ENCODE measurements at regions not wholly inside any gene's neighbourhood (a gene's known extent, or its start where the extent isn't known, plus 50 kb on each side); places are given as distances from the start of the nearest gene placed in this dataset.

GRCh38 chr1:37085393-37085792, 51.1 kb upstream of the GRIK3 start:
- DNase-seq (no peak), ATAC-seq (no peak)
- intact Hi-C loops (cut with DNase I, micrococcal nuclease): no loop called here
- Histone ChIP-seq H3K4me1 (ENCODE audit: low read depth) (no peaks in the 10 kb centered on the region), H3K9me3 (no peaks in the 10 kb centered on the region), H3K36me3 (ENCODE audit: low read depth) (no peaks in the 10 kb centered on the region), H3K4me3 (no peak overlapping the region)
- TF ChIP-seq, protein P1, sequence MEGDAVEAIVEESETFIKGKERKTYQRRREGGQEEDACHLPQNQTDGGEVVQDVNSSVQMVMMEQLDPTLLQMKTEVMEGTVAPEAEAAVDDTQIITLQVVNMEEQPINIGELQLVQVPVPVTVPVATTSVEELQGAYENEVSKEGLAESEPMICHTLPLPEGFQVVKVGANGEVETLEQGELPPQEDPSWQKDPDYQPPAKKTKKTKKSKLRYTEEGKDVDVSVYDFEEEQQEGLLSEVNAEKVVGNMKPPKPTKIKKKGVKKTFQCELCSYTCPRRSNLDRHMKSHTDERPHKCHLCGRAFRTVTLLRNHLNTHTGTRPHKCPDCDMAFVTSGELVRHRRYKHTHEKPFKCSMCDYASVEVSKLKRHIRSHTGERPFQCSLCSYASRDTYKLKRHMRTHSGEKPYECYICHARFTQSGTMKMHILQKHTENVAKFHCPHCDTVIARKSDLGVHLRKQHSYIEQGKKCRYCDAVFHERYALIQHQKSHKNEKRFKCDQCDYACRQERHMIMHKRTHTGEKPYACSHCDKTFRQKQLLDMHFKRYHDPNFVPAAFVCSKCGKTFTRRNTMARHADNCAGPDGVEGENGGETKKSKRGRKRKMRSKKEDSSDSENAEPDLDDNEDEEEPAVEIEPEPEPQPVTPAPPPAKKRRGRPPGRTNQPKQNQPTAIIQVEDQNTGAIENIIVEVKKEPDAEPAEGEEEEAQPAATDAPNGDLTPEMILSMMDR (IDR thresholded peaks at IDR 0.05): no peak

DNA sequence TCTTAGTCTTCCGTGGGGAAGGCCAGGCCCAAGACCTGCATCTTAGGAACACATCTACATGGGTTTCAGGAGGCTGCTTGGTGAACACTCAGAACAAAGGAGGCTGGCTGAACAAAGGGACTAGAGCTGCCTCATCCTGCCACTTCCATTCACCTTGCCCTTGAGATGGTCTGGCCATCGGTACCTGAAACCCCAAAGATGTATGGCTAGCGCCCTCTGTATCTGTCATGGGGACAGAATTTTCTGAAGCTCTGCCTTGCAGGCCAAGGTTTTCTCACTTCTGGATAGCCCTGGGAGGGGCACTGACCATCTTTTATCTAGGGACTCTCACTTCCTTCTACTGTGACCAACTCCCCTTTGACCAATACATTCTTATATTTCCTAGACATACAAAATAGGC, 55.4 kb upstream of the GRIK3 start:
- DNase-seq (no peak), ATAC-seq (no peak)
- Histone ChIP-seq H3K9me3 (no peaks in the 10 kb centered on the region), H3K4me3 (no peak overlapping the region), H3K36me3 (ENCODE audit: low read depth) (no peaks in the 10 kb centered on the region), H3K4me1 (ENCODE audit: low read depth) (no peaks in the 10 kb centered on the region)
- TF ChIP-seq, protein P1 (IDR thresholded peaks at IDR 0.05): no peak
- intact Hi-C loops (cut with DNase I, micrococcal nuclease): no loop called here

DNA sequence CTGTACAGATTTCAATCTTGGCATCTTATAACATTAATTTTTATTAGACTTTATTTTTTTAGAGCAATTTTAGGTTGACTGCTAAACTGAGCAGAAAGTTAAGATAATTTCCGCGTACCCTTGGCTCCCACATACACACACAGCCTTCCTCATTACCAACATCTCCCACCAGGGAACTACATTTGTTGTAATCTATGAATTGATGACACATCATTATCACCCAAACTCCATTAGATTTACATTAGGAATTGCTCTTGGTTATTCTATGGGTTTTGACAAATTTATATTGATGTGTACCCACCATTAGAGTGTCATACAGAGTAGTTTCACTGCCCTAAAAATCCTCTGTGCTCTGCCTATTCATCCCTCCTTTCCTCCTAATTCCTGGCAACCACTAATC, 56.4 kb upstream of the GRIK3 start:
- no peak overlapping the region for H3K4me3 ChIP-seq
- no peaks in the 10 kb centered on the region for H3K4me1 ChIP-seq (ENCODE audit: low read depth)
- intact Hi-C loops (cut with DNase I, micrococcal nuclease): no loop called here
- DNase-seq: no peak
- no peaks in the 10 kb centered on the region for H3K9me3 ChIP-seq
- H3K36me3 ChIP-seq (ENCODE audit: low read depth): no peaks in the 10 kb centered on the region
- no peak for ATAC-seq
- TF ChIP-seq, protein P1 (IDR thresholded peaks at IDR 0.05): no peak

DNA sequence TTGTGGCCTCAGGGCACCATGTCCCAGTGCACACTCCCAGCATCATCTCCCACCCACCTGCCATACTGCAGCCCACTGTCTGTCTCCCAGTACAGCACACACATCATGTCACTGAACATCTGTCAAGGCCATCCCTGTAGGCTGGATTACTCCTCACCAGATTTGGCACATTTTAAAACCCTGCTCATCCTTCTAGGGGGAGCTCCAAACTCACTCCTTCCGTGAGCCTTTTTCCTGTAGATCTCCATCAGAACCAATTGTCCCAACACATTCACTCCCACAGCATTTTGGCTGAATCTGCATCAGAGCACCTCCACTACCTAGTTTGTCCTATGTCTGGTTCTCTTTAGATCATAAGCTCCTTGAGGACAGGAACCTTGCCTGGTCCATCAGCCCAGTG, 58.6 kb upstream of the GRIK3 start:
- no peak for DNase-seq
- ATAC-seq: no peak
- Histone ChIP-seq H3K36me3 (ENCODE audit: low read depth) (no peaks in the 10 kb centered on the region), H3K4me3 (no peak overlapping the region), H3K9me3 (no peaks in the 10 kb centered on the region), H3K4me1 (ENCODE audit: low read depth) (no peaks in the 10 kb centered on the region)
- intact Hi-C loops (cut with DNase I, micrococcal nuclease): no loop called here
- TF ChIP-seq, protein P1 (IDR thresholded peaks at IDR 0.05): no peak

DNA sequence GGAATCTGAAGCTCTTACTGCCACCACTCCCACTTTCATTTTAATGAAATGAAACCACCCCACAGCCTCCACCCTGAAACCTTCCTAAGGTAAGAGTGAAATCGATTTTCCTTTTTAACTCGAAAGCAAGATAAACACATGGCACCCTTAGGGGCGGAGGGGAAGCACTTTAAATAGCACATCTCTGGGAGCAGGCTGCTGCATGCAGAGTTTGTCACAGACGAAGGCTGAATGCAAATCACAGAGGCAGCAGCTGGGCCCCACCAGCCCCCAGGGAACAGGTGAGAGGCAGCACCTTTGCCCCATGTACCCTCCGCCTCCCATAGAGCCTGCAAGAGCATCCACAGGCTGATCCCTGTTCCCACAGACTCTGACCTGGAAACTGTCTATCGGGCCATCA, 60.0 kb upstream of the GRIK3 start:
- H3K9me3 ChIP-seq: no peaks in the 10 kb centered on the region
- DNase-seq (no peak), ATAC-seq (no peak)
- no peaks in the 10 kb centered on the region for H3K36me3 ChIP-seq (ENCODE audit: low read depth)
- intact Hi-C loops (cut with DNase I, micrococcal nuclease): no loop called here
- H3K4me1 ChIP-seq (ENCODE audit: low read depth): no peaks in the 10 kb centered on the region
- TF ChIP-seq, protein P1 (IDR thresholded peaks at IDR 0.05): no peak
- no peak overlapping the region for H3K4me3 ChIP-seq

GRCh38 chr1:37096523-37096922, 62.2 kb upstream of the GRIK3 start:
- intact Hi-C loops (cut with DNase I, micrococcal nuclease): no loop called here
- no peaks in the 10 kb centered on the region for H3K36me3 ChIP-seq (ENCODE audit: low read depth)
- ATAC-seq (peak; percentile 29), DNase-seq (no peak)
- H3K4me3 ChIP-seq: no peak overlapping the region
- no peaks in the 10 kb centered on the region for H3K4me1 ChIP-seq (ENCODE audit: low read depth)
- TF ChIP-seq, protein P1 (IDR thresholded peaks at IDR 0.05): no peak
- H3K9me3 ChIP-seq: no peaks in the 10 kb centered on the region

Data from mucosa of descending colon (tissue), 3 donors.